ENCODE measurements at regions not wholly inside any gene's neighbourhood (a gene's known extent, or its start where the extent isn't known, plus 50 kb on each side); places are given as distances from the start of the nearest gene placed in this dataset.

- TF ChIP-seq ZNF592 (IDR thresholded peaks at IDR 0.05) (peak; percentile 54), FOXJ2 (tag; IDR thresholded peaks at IDR 0.05) (no peak), OTX1 (CRISPR knock-in tag; IDR thresholded peaks at IDR 0.05) (peak; percentile 32; the same call in 1 of the 2 replicates), ZNF512 (tag; IDR thresholded peaks at IDR 0.05) (no peak), RBBP5 (IDR thresholded peaks at IDR 0.05; ENCODE audit: borderline replicate concordance, insufficient read depth, low read length, poor library complexity, severe bottlenecking) (no peak), CBX1 (IDR thresholded peaks at IDR 0.05; ENCODE audit: low read depth) (no peak), SP1 (CRISPR knock-in tag; IDR thresholded peaks at IDR 0.05) (peak; percentile 37; the same call in 1 of the 2 replicates), ZKSCAN1 (IDR thresholded peaks at IDR 0.05; ENCODE audit: low read depth, low read length) (no peak), HDAC6 (IDR thresholded peaks at IDR 0.05; ENCODE audit: low read depth, low read length) (no peak), SRSF7 (optimal IDR thresholded peaks at IDR 0.05; ENCODE audit: low read depth, low read length) (no peak), MCM5 (IDR thresholded peaks at IDR 0.05; ENCODE audit: low read depth) (no peak), ZNF561 (CRISPR knock-in tag; conservative IDR thresholded peaks at IDR 0.05) (no peak), HMG20B (CRISPR knock-in tag; IDR thresholded peaks at IDR 0.05) (no peak), FUS (optimal IDR thresholded peaks at IDR 0.05; ENCODE audit: low read depth, low read length) (no peak), STAG1 (CRISPR knock-in tag; IDR thresholded peaks at IDR 0.05; ENCODE audit: borderline replicate concordance) (no peak), ZFP1 (CRISPR knock-in tag; IDR thresholded peaks at IDR 0.05) (no peak), SMARCA4 (IDR thresholded peaks at IDR 0.05) (peak; percentile 83; the same call in 1 of the 2 replicates), EHMT2 (IDR thresholded peaks at IDR 0.05) (no peak), CSDE1 (IDR thresholded peaks at IDR 0.05) (no peak), CREM (IDR thresholded peaks at IDR 0.05; ENCODE audit: low read depth) (peak; percentile 89), CGGBP1 (CRISPR knock-in tag; IDR thresholded peaks at IDR 0.05) (no peak), CTBP1 (IDR thresholded peaks at IDR 0.05; ENCODE audit: borderline replicate concordance) (peak; percentile 100), POLR2AphosphoS2 (IDR thresholded peaks at IDR 0.05; ENCODE audit: low read length) (no peak), SPI1 (IDR thresholded peaks at IDR 0.05; ENCODE audit: borderline replicate concordance, low read depth, low read length) (no peak)
Measured at GRCh38 chr1:235011599-235012435, 116.8 kb downstream of the TOMM20 start (continued).

All from K562 (cell line).